Transverse colon (tissue), 4 donors: ENCODE measurements at regions not wholly inside any gene's neighbourhood (a gene's known extent, or its start where the extent isn't known, plus 50 kb on each side); places are given as distances from the start of the nearest gene placed in this dataset.

Experiments
- DNase-seq: peaks from one replicate; pipeline ENCODE4 v3.0.0-alpha.2; 2019
- H3K27ac ChIP-seq, 4 donors: fragments of 200-600 bp; sonication (generic); 2 replicates each; pipeline ENCODE4 v1.5.1; 2016 to 2018; ENCODE audit warnings: inconsistent platforms in 4 of 4
- H3K27me3 ChIP-seq: fragments of 200-600 bp; sonication (generic); 2 replicates; pipeline ENCODE4 v1.5.1; 2017; ENCODE audit warnings: inconsistent platforms
- H3K36me3 ChIP-seq, 4 donors: fragments of 200-600 bp; sonication (generic); 2 replicates each; pipeline ENCODE4 v1.5.1; 2017 to 2019; ENCODE audit warnings: inconsistent platforms in 4 of 4
- H3K4me1 ChIP-seq, 4 donors: fragments of 200-600 bp; sonication (generic); 2 replicates each; pipeline ENCODE4 v1.5.1; 2017 to 2020; ENCODE audit warnings: inconsistent platforms in 4 of 4
- H3K4me3 ChIP-seq, 4 donors: fragments of 200-600 bp; sonication (generic); 1 replicate in 1 of 4; 2 replicates in 3 of 4; pipeline versions ENCODE4 v1.5.1 to v1.6.1; 2017 to 2019; ENCODE audit warnings: inconsistent platforms in 4 of 4
- H3K9me3 ChIP-seq, 2 donors: fragments of 200-600 bp; sonication (generic); 2 replicates each; pipeline ENCODE4 v1.5.1; 2017 to 2019; ENCODE audit warnings: inconsistent platforms in 2 of 2
- CTCF ChIP-seq, 5 experiments: fragments of 200-600 bp in 3 of 5; fragments of 450-650 bp in 2 of 5; sonication (generic) in 3 of 5; IDR thresholded peaks; 1 replicate in 2 of 5; 2 replicates in 3 of 5; pipeline ENCODE4 v1.5.1; 2016 to 2017; ENCODE audit warnings: antibody characterized with exemption in 5 of 5, inconsistent platforms in 3 of 5, mild to moderate bottlenecking in 2 of 5, moderate library complexity in 1 of 5
- EP300 ChIP-seq: sonication (generic); formaldehyde crosslinking; IDR thresholded peaks from one replicate; pipeline ENCODE4 v1.6.1; 2017; ENCODE audit warnings: antibody characterized with exemption, low read depth
- POLR2A ChIP-seq: fragments of 450-650 bp; IDR thresholded peaks from one replicate; pipeline ENCODE4 v1.6.1; 2016; ENCODE audit warnings: antibody characterized with exemption, mild to moderate bottlenecking, moderate library complexity
- POLR2AphosphoS5 ChIP-seq, 3 donors: sonication (generic); formaldehyde crosslinking; IDR thresholded peaks; one replicate each; pipeline ENCODE4 v1.6.1; 2016; ENCODE audit warnings: antibody characterized with exemption in 3 of 3
- WGBS, 2 donors: methylation state at CpG; one replicate each; pipeline ENCODE4 v1.1.5; 2018; ENCODE audit warnings: low coverage in 1 of 2; 5-methylcytosine and 5-hydroxymethylcytosine counted together
- in situ Hi-C, 4 donors: fragments of 200-750 bp; cut with MboI; loops; one replicate each; pipeline versions ENCODE4 v1.15.0 to v1.15.1; 2017; ENCODE audit warnings: low sequenced_read_pairs in 3 of 4, low pct_ligation_motif_present in 1 of 4, low pct_unique_long_range_greater_than_20kb in 1 of 4
- intact Hi-C: fragments of 100-400 bp; cut with DNase I; formaldehyde crosslinking; loops from one replicate; pipeline ENCODE4 v1.15.1; 2023; ENCODE audit warnings: low total_unique reads

- DNase-seq = no peak
- no peaks in the 10 kb centered on the region for H3K27me3 ChIP-seq
- no peaks in the 10 kb centered on the region for H3K4me1 ChIP-seq
- TF ChIP-seq CTCF (IDR thresholded peaks at IDR 0.05) (no peak), EP300 (no peak), POLR2A (no peak), POLR2AphosphoS5 (IDR thresholded peaks at IDR 0.05) (no peak)
- 60 to 76% methylated on average over 3 of the region's 3 CpGs for WGBS, 2 donors
- H3K9me3 ChIP-seq = no peaks in the 10 kb centered on the region
- intact Hi-C loops = no loop called here
- H3K27ac ChIP-seq = no peak overlapping the region
- in situ Hi-C loops = no loop called here
- H3K36me3 ChIP-seq = no peaks in the 10 kb centered on the region
- H3K4me3 ChIP-seq = no peak overlapping the region
Measured at GRCh38 chr5:163177971-163178370, 259.4 kb upstream of the CCNG1 start.

- Histone ChIP-seq H3K4me3 (no peak overlapping the region), H3K27me3 (no peaks in the 10 kb centered on the region), H3K27ac (no peak overlapping the region), H3K4me1 (no peaks in the 10 kb centered on the region), H3K9me3 (no peaks in the 10 kb centered on the region), H3K36me3 (no peaks in the 10 kb centered on the region)
- no peak for DNase-seq
- 78 to 87% methylated on average over 3 to 4 of the region's 4 CpGs for WGBS, 2 donors
- in situ Hi-C loops (no loop called here), intact Hi-C loops (no loop called here)
- TF ChIP-seq CTCF (IDR thresholded peaks at IDR 0.05) (no peak), POLR2A (no peak), POLR2AphosphoS5 (IDR thresholded peaks at IDR 0.05) (no peak), EP300 (no peak)
Measured at GRCh38 chr5:163185315-163185714, 252.1 kb upstream of the CCNG1 start.

- H3K27ac ChIP-seq = no peak overlapping the region
- H3K27me3 ChIP-seq = no peaks in the 10 kb centered on the region
- DNase-seq = no peak
- intact Hi-C loops (no loop called here), in situ Hi-C loops (no loop called here)
- H3K36me3 ChIP-seq = no peaks in the 10 kb centered on the region
- no peak for TF ChIP-seq POLR2AphosphoS5 (IDR thresholded peaks at IDR 0.05)
- TF ChIP-seq EP300 = no peak
- no peak for TF ChIP-seq POLR2A
- no peak for TF ChIP-seq CTCF (IDR thresholded peaks at IDR 0.05)
- H3K9me3 ChIP-seq = no peaks in the 10 kb centered on the region
- WGBS, 2 donors = 68 to 81% methylated on average over 2 of the region's 2 CpGs
- H3K4me1 ChIP-seq = no peaks in the 10 kb centered on the region
- H3K4me3 ChIP-seq = no peak overlapping the region
Measured at GRCh38 chr5:163189023-163189553, 248.3 kb upstream of the CCNG1 start.

GRCh38 chr5:163190283-163190682 lies 247.1 kb upstream of the CCNG1 start:
- WGBS, 2 donors = 68 to 76% methylated on average over 3 of the region's 3 CpGs
- Histone ChIP-seq H3K27me3 (no peaks in the 10 kb centered on the region), H3K4me3 (no peak overlapping the region), H3K9me3 (no peaks in the 10 kb centered on the region), H3K4me1 (no peaks in the 10 kb centered on the region), H3K27ac (no peak overlapping the region), H3K36me3 (no peaks in the 10 kb centered on the region)
- intact Hi-C loops (no loop called here), in situ Hi-C loops (no loop called here)
- no peak for DNase-seq
- no peak for TF ChIP-seq POLR2A
- TF ChIP-seq CTCF (IDR thresholded peaks at IDR 0.05) = no peak
- no peak for TF ChIP-seq EP300
- no peak for TF ChIP-seq POLR2AphosphoS5 (IDR thresholded peaks at IDR 0.05)
